ENCODE measurements at regions not wholly inside any gene's neighbourhood (a gene's known extent, or its start where the extent isn't known, plus 50 kb on each side); places are given as distances from the start of the nearest gene placed in this dataset.

GRCh38 chr7:25868509-25868908, 283.5 kb upstream of the NFE2L3 start:
- ChIA-PET CTCF (ENCODE audit: unreplicated experiment) (no interaction called here), POLR2A (no interaction called here)
- H3K4me2 ChIP-seq (ENCODE audit: low read length), result no peak overlapping the region
- H3K4me1 ChIP-seq (ENCODE audit: insufficient read depth, low read length, poor library complexity, severe bottlenecking), result no peaks in the 10 kb centered on the region
- BruUV-seq (replicated peaks), result no TSS peak
- H3K79me2 ChIP-seq (ENCODE audit: insufficient read depth, low read depth, low read length), result no peaks in the 10 kb centered on the region
- no peaks in the 10 kb centered on the region for H3K9me3 ChIP-seq (ENCODE audit: low read length)
- H4K20me1 ChIP-seq (ENCODE audit: insufficient read depth, low read length), result no peaks in the 10 kb centered on the region
- no peaks in the 10 kb centered on the region for H3K36me3 ChIP-seq (ENCODE audit: insufficient read depth, low read length)
- H3K27ac ChIP-seq (ENCODE audit: low read depth, low read length, poor library complexity, severe bottlenecking), result no peak overlapping the region
- H2AFZ ChIP-seq (ENCODE audit: low read length), result no peak overlapping the region
- no peak overlapping the region for H3K4me3 ChIP-seq (ENCODE audit: low read depth, low read length, poor library complexity, severe bottlenecking)
- TF ChIP-seq EZH2phosphoT487 (IDR thresholded peaks at IDR 0.05; ENCODE audit: borderline replicate concordance, low read depth, low read length) (no peak), CTCF (conservative IDR thresholded peaks at IDR 0.05; ENCODE audit: low read length) (no peak)
- H3K9me2 ChIP-seq (ENCODE audit: insufficient read depth, low read length), result no peaks in the 10 kb centered on the region
- intact Hi-C loops (cut with micrococcal nuclease; ENCODE audit: unreplicated experiment), result no loop called here
- no peak for DNase-seq (ENCODE audit: low spot score)

- Histone ChIP-seq H3K79me2 (ENCODE audit: insufficient read depth, low read depth, low read length) (no peaks in the 10 kb centered on the region), H2AFZ (ENCODE audit: low read length) (no peak overlapping the region), H3K27ac (ENCODE audit: low read depth, low read length, poor library complexity, severe bottlenecking) (no peak overlapping the region), H3K36me3 (ENCODE audit: insufficient read depth, low read length) (no peaks in the 10 kb centered on the region), H3K4me3 (ENCODE audit: low read depth, low read length, poor library complexity, severe bottlenecking) (no peak overlapping the region), H3K4me2 (ENCODE audit: low read length) (no peak overlapping the region), H3K9me2 (ENCODE audit: insufficient read depth, low read length) (no peaks in the 10 kb centered on the region), H4K20me1 (ENCODE audit: insufficient read depth, low read length) (no peaks in the 10 kb centered on the region), H3K9me3 (ENCODE audit: low read length) (no peaks in the 10 kb centered on the region), H3K4me1 (ENCODE audit: insufficient read depth, low read length, poor library complexity, severe bottlenecking) (no peaks in the 10 kb centered on the region)
- intact Hi-C loops (cut with micrococcal nuclease; ENCODE audit: unreplicated experiment), result no loop called here
- POLR2A ChIA-PET, result no interaction called here
- CTCF ChIA-PET (ENCODE audit: unreplicated experiment), result no interaction called here
- TF ChIP-seq EZH2phosphoT487 (IDR thresholded peaks at IDR 0.05; ENCODE audit: borderline replicate concordance, low read depth, low read length) (no peak), CTCF (conservative IDR thresholded peaks at IDR 0.05; ENCODE audit: low read length) (no peak)
- no peak for DNase-seq (ENCODE audit: low spot score)
- BruUV-seq (replicated peaks), result no TSS peak
Observed at GRCh38 chr7:25870574-25870973, 281.4 kb upstream of the NFE2L3 start.

- no peak overlapping the region for H3K4me3 ChIP-seq (ENCODE audit: low read depth, low read length, poor library complexity, severe bottlenecking)
- no peak overlapping the region for H2AFZ ChIP-seq (ENCODE audit: low read length)
- no peaks in the 10 kb centered on the region for H3K36me3 ChIP-seq (ENCODE audit: insufficient read depth, low read length)
- intact Hi-C loops (cut with micrococcal nuclease; ENCODE audit: unreplicated experiment), result no loop called here
- BruUV-seq (replicated peaks), result no TSS peak
- H3K79me2 ChIP-seq (ENCODE audit: insufficient read depth, low read depth, low read length), result no peaks in the 10 kb centered on the region
- H3K9me2 ChIP-seq (ENCODE audit: insufficient read depth, low read length), result no peaks in the 10 kb centered on the region
- DNase-seq (ENCODE audit: low spot score), result no peak
- H3K4me1 ChIP-seq (ENCODE audit: insufficient read depth, low read length, poor library complexity, severe bottlenecking), result peaks cover 9% of the 10 kb centered on the region
- TF ChIP-seq EZH2phosphoT487 (IDR thresholded peaks at IDR 0.05; ENCODE audit: borderline replicate concordance, low read depth, low read length), result no peak
- ChIA-PET CTCF (ENCODE audit: unreplicated experiment) (no interaction called here), POLR2A (interaction anchor here (1.0 kb wide), 1 partner anchor 11 kb away, joined by 3 read pairs; no protein-coding TSS in a partner anchor)
- no peak overlapping the region for H3K27ac ChIP-seq (ENCODE audit: low read depth, low read length, poor library complexity, severe bottlenecking)
- no peaks in the 10 kb centered on the region for H3K9me3 ChIP-seq (ENCODE audit: low read length)
- H4K20me1 ChIP-seq (ENCODE audit: insufficient read depth, low read length), result no peaks in the 10 kb centered on the region
- H3K4me2 ChIP-seq (ENCODE audit: low read length), result no peak overlapping the region
Observed at GRCh38 chr7:25876092-25876491, 275.9 kb upstream of the NFE2L3 start.

Measured in OCI-LY7 (cell line).